ENCODE measurements at regions not wholly inside any gene's neighbourhood (a gene's known extent, or its start where the extent isn't known, plus 50 kb on each side); places are given as distances from the start of the nearest gene placed in this dataset.
A peak's percentile ranks its signal among the peaks of the same experiment; 100 is the strongest.

DNA sequence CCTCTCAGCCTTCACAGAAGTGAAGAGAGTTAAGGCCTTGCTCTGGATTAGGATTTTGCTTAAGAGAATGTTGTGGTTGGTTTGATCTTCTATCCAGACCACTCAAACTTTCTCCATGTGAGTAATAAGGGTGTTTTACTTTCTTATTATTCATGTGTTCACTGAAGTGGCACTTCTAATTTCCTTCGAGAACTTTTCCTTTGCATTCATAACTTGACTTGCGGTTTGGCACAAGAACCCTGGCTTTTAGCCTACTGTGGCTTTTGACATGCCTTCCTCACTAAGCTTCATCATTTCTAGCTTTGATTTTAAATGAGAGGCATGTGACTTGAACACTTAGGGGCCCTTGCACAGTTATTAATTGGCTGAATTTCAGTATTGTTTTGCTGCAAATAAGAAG is 166.1 kb upstream of the OPRM1 start:
- TF ChIP-seq POLR2A (IDR thresholded peaks at IDR 0.05; ENCODE audit: low read depth, low read length) (no peak), POLR2AphosphoS5 (IDR thresholded peaks at IDR 0.05; ENCODE audit: low read depth, low read length) (no peak), TAF1 (IDR thresholded peaks at IDR 0.05; ENCODE audit: borderline replicate concordance, low read depth, low read length) (no peak)
- DNase-seq (ENCODE audit: insufficient read length) (no peak), FAIRE-seq (no peak)

DNA sequence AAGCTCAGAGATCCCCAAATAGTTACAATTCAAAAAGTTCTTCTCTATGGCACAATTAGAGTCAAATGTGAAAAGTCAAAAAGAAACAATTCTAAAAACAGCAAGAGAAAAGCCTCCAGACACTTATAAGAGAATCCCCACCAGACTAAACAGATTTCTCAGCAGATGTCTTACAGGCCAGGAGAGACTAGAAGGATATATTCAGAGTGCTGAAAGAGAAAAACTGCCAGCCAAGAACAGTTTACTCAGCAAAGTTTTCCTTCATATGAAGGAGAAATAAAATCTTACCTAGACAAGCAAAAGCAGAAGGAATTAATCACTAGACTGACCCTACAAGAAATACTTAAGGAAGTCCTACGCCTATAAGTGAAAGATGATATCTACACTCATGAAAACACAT is 176.1 kb upstream of the OPRM1 start:
- DNase-seq (ENCODE audit: insufficient read length), result no peak
- no peak for TF ChIP-seq POLR2AphosphoS5 (IDR thresholded peaks at IDR 0.05; ENCODE audit: low read depth, low read length)
- TF ChIP-seq TAF1 (IDR thresholded peaks at IDR 0.05; ENCODE audit: borderline replicate concordance, low read depth, low read length), result no peak
- TF ChIP-seq POLR2A (IDR thresholded peaks at IDR 0.05; ENCODE audit: low read depth, low read length), result no peak
- FAIRE-seq, result no peak

DNA sequence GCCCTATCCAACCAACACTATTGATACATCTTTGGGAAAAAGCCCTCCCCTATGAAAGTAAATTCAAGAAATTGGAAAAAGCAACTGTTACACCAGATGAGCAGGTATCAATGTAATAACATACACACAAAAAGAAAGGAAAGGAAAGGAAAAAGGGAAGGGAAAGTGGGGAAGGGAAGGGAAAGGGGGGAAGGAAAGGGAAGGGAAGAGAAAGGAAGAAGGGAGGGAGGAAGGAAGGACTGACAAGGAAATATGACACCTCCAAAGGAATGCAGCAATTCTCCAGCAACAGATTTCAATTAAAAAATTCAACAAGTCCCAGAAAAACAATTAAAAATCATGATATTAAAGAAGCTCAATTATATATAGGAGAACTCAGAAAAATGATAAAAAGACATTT is 176.9 kb upstream of the OPRM1 start:
- DNase-seq (ENCODE audit: insufficient read length), result no peak
- FAIRE-seq, result no peak
- no peak for TF ChIP-seq POLR2AphosphoS5 (IDR thresholded peaks at IDR 0.05; ENCODE audit: low read depth, low read length)
- no peak for TF ChIP-seq POLR2A (IDR thresholded peaks at IDR 0.05; ENCODE audit: low read depth, low read length)
- no peak for TF ChIP-seq TAF1 (IDR thresholded peaks at IDR 0.05; ENCODE audit: borderline replicate concordance, low read depth, low read length)

DNA sequence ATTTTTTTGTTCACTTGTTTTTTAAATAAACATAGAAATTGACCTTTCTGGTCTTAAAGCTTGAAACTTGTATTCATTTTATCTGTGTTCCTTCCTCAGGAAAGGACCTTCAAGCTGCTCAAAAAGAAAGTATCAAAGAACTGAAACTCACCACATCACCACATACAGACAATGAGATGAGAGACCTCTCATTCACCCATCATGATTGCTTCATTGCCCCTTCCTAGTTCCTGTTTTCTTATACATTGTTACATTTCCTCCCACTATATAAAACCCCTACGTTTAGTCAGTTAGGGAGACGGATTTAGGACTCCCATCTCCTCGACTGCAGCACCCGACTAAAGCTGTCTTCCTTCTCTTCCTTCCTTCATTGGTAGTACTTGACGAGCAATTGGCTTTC is 180.5 kb upstream of the OPRM1 start:
- TF ChIP-seq TAF1 (IDR thresholded peaks at IDR 0.05; ENCODE audit: borderline replicate concordance, low read depth, low read length) (no peak), POLR2A (IDR thresholded peaks at IDR 0.05; ENCODE audit: low read depth, low read length) (no peak), POLR2AphosphoS5 (IDR thresholded peaks at IDR 0.05; ENCODE audit: low read depth, low read length) (no peak)
- DNase-seq (ENCODE audit: insufficient read length) (no peak), FAIRE-seq (no peak)

DNA sequence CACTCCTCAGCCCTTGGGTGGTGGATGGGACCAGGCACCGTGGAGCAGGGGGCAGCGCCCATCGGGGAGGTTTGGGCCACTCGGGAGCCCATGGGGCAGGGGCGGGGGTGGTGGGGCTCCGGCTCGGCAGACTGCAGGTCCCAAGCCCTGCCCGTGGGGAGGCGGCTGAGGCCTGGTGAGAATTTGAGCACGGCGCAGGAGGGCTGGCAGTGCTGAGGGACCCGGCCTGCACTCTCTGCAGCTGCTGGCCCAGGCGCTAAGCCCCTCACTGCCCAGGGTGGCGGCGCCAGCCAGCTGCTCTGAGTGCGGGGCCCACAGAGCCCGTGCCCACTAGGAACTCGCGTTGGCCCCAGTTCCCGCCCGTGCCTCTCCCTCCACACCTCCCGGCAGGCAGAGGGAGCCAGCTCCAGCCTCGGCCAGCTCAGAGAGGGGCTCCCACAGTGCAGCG is 182.1 kb upstream of the OPRM1 start:
- FAIRE-seq, result no peak
- TF ChIP-seq TAF1 (IDR thresholded peaks at IDR 0.05; ENCODE audit: borderline replicate concordance, low read depth, low read length) (no peak), POLR2A (IDR thresholded peaks at IDR 0.05; ENCODE audit: low read depth, low read length) (no peak), POLR2AphosphoS5 (IDR thresholded peaks at IDR 0.05; ENCODE audit: low read depth, low read length) (no peak)
- DNase-seq (ENCODE audit: insufficient read length), result no peak

DNA sequence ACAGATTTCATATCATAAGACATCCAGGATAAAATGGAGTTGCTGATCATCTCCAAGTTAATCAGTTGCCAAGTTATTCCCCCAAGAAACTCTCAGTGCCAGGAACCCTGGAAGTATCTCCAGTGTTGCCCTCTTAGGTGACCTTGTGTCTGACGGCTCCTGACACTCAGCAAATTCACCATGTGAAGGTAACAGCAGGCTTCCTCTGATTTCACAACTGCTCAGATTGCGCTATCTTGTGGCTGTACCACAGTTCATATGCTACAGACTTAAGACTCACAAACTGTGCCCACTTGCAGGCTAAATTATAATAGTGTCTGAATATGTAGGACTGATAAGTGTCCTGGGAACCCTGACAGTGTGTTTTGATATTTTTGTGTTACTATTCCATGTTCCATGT is 186.6 kb upstream of the OPRM1 start:
- FAIRE-seq, result no peak
- no peak for TF ChIP-seq POLR2A (IDR thresholded peaks at IDR 0.05; ENCODE audit: low read depth, low read length)
- no peak for TF ChIP-seq TAF1 (IDR thresholded peaks at IDR 0.05; ENCODE audit: borderline replicate concordance, low read depth, low read length)
- no peak for TF ChIP-seq POLR2AphosphoS5 (IDR thresholded peaks at IDR 0.05; ENCODE audit: low read depth, low read length)
- no peak for DNase-seq (ENCODE audit: insufficient read length)

DNA sequence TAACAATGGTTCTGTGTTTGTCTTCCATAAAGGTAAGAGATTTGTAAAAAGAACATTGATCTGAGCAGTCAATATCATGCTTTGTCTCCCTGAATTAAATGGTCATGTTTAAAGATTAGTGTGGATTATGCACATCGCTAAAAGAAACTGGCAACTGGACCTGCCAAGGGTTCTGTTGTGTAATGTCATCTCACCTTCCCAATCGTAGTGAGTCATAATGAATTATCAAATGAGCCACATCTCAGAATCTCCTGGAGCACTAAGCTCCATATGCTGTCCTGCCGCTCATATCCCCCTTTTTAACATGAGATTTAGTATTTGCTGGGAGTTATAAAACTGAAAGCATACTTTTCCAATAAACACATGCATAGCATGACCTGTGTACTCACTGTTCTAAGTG is 187.0 kb upstream of the OPRM1 start:
- FAIRE-seq (no peak), DNase-seq (ENCODE audit: insufficient read length) (no peak)
- TF ChIP-seq POLR2A (IDR thresholded peaks at IDR 0.05; ENCODE audit: low read depth, low read length) (no peak), TAF1 (IDR thresholded peaks at IDR 0.05; ENCODE audit: borderline replicate concordance, low read depth, low read length) (no peak), POLR2AphosphoS5 (IDR thresholded peaks at IDR 0.05; ENCODE audit: low read depth, low read length) (no peak)

DNA sequence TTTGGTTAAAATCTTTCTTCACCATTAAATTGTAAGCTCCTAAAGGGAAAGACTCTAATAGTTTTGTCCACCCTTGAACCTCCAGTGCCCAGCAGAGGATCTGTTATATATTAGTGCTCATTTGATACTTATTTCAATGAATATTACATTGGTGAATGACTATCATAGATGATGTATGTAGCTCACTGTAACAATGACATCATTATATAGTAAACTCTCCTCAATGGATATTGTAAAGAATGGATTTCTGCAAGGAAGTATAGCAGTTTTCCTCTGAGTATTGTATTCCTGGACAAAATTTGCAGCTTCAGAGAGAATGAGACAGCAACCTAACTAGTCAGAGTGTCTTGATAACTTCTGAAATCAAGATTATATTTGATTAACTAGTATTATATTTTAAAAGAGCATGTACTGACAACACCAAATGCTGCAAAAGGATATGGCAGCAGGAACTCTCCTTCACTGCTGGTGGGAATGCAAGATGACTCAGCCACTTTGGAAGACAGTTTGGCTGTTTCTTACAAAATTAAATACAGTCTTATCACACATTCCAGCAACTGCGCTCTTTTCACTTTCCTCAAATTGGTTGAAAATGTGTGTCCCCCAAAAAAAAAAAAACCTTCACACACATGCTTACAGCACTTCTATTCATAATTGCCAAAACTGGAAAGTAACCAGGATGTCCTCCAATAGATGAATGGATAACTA is 189.8 kb upstream of the OPRM1 start:
- TF ChIP-seq POLR2A (IDR thresholded peaks at IDR 0.05; ENCODE audit: low read depth, low read length), result no peak
- TF ChIP-seq POLR2AphosphoS5 (IDR thresholded peaks at IDR 0.05; ENCODE audit: low read depth, low read length), result no peak
- TF ChIP-seq TAF1 (IDR thresholded peaks at IDR 0.05; ENCODE audit: borderline replicate concordance, low read depth, low read length), result no peak
- FAIRE-seq, result no peak
- no peak for DNase-seq (ENCODE audit: insufficient read length)

DNA sequence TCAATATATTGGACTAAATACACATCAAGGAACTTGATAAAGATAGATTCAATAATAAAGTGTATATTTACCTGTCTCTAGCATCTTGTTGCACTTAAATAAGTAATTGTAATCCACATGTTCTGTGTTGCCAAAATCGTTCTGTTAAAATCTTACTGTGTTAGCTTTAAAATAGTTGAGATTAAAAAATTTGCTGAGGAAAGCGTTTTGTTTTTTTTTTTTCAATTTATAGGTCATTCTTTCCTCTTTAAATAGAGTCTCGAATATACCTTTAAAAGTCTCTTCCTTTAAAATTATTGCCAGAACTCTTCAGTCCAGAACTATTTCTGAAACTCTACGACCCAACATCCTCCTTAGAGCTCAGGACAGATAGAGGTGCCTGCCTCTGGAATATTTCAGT is 195.6 kb upstream of the OPRM1 start:
- TF ChIP-seq POLR2A (IDR thresholded peaks at IDR 0.05; ENCODE audit: low read depth, low read length) (no peak), POLR2AphosphoS5 (IDR thresholded peaks at IDR 0.05; ENCODE audit: low read depth, low read length) (no peak), TAF1 (IDR thresholded peaks at IDR 0.05; ENCODE audit: borderline replicate concordance, low read depth, low read length) (no peak)
- no peak for FAIRE-seq
- no peak for DNase-seq (ENCODE audit: insufficient read length)

DNA sequence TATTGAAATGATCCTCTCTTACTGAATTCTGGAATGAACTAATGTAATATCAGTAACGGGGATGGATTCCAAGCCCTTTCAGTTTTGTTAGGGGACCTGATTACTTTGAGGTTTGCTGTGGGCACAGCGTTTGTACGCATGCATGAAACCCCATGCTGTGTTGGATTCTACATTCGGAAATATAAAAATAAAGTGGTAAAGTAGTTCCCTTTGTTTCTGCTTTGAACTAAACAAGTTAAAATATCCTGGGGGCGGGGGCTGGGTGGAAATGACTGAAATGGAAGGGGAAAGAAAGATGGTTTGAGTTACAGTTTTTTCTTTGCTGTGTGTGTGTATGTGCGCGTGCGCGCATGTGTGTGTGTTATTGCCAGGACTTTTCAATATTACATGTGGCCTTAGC is 196.5 kb upstream of the OPRM1 start:
- DNase-seq (ENCODE audit: insufficient read length) (no peak), FAIRE-seq (no peak)
- no peak for TF ChIP-seq POLR2A (IDR thresholded peaks at IDR 0.05; ENCODE audit: low read depth, low read length)
- no peak for TF ChIP-seq POLR2AphosphoS5 (IDR thresholded peaks at IDR 0.05; ENCODE audit: low read depth, low read length)
- TF ChIP-seq TAF1 (IDR thresholded peaks at IDR 0.05; ENCODE audit: borderline replicate concordance, low read depth, low read length), result no peak

DNA sequence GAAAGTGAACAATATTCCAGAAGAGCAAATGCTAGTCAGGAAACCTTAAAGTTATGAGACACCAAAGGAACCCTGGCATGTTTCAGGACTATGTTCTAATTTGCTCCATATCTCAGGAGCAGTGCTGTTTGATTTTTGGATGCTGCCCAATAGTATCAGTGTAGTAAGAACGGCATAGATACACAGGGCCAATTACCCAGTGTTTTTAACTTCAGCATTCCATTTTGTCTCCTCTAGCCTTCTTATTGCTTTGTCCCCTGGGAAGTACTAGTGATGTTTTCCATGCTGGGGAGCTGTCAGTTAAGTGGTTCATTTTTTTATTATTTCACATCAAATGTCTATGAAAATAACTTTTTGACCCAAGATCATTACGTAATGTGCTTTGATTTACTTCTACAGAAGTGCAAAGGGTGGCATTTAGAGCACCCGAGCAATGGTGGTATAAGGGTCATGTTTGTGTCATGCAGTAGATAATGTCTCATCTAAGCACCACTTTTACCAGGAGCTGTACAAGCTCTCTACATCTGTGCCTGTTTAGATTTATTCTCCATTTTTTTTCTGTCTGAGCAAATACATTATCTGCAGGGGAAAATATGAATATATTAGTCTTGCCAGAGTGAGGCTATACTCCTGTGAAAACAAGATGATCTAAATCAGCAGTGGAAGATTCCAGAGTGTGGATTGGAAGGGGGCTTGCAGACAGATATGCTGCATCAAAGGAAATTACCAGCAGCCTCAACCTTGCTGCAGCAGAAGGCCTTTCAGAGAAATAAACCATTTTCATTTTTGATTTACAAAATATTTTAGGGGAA is 198.8 kb upstream of the OPRM1 start:
- TF ChIP-seq TAF1 (IDR thresholded peaks at IDR 0.05; ENCODE audit: borderline replicate concordance, low read depth, low read length) (no peak), POLR2AphosphoS5 (IDR thresholded peaks at IDR 0.05; ENCODE audit: low read depth, low read length) (no peak), POLR2A (IDR thresholded peaks at IDR 0.05; ENCODE audit: low read depth, low read length) (no peak)
- DNase-seq (ENCODE audit: insufficient read length), result no peak
- FAIRE-seq, result no peak

DNA sequence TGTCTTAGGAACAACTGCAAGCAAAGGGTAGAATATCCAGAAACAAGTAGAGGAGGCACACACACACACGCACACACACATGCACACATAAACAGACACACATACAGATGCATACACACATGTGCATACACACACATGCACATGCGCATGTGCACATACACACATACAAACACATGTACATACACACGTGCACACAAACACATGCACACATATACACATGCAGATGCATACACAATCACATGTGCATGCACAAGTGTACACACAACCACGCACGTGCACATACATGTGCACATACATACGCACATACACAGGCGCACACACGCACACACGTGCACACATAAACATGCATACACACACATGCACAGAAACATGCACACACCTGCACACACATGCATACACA is 206.5 kb upstream of the OPRM1 start:
- TF ChIP-seq POLR2A (IDR thresholded peaks at IDR 0.05; ENCODE audit: low read depth, low read length), result no peak
- no peak for TF ChIP-seq TAF1 (IDR thresholded peaks at IDR 0.05; ENCODE audit: borderline replicate concordance, low read depth, low read length)
- no peak for TF ChIP-seq POLR2AphosphoS5 (IDR thresholded peaks at IDR 0.05; ENCODE audit: low read depth, low read length)
- DNase-seq (ENCODE audit: insufficient read length) (no peak), FAIRE-seq (peak; percentile 48)

Measured in GM12892 (cell line).